IMR-90 (cell line): ENCODE measurements at regions not wholly inside any gene's neighbourhood (a gene's known extent, or its start where the extent isn't known, plus 50 kb on each side); places are given as distances from the start of the nearest gene placed in this dataset.

ENCODE experiments used
- ATAC-seq: fragments of 200-7000 bp; cut with Tn5 transposase; 2 replicates; pipeline ENCODE4 v1.9.1; 2020; ENCODE audit warnings: low read depth, mild to moderate bottlenecking, moderate library complexity
- BruUV-seq: library from RNA; stranded (reverse); fragments of 400-500 nt; replicated peaks from 2 replicates; lab custom pipeline; 2021; lab: Mats Ljungman, UMichigan
- CTCF ChIA-PET: fragments of 300-600 bp; formaldehyde crosslinking; extraction: SDS; loops from one replicate; lab custom pipeline; 2021; ENCODE audit warnings: antibody characterized with exemption; lab: Yijun Ruan, JAX
- POLR2A ChIA-PET: fragments of 300-600 bp; sonication (Branson Sonifier 250); formaldehyde crosslinking; loops from one replicate; lab custom pipeline; 2022; ENCODE audit warnings: antibody characterized with exemption; ENCODE audit not compliant: unreplicated experiment; lab: Charles Lee
- DNase-seq: peaks from one replicate; pipeline ENCODE4 v3.0.0; 2013
- H2AFZ ChIP-seq: replicated peaks from 2 replicates; pipeline ENCODE3; 2013; ENCODE audit warnings: low read length, mild to moderate bottlenecking; ENCODE audit not compliant: poor library complexity
- H2AK5ac ChIP-seq: 2 replicates; pipeline ENCODE4 v1.6.1; 2013; ENCODE audit warnings: low read depth, low read length, inconsistent platforms
- H2AK9ac ChIP-seq: replicated peaks from 2 replicates; pipeline ENCODE3; 2013; ENCODE audit warnings: mild to moderate bottlenecking, low read depth, low read length, moderate library complexity; ENCODE audit not compliant: poor library complexity
- H2BK120ac ChIP-seq: 2 replicates; pipeline ENCODE4 v1.6.1; 2013; ENCODE audit warnings: low read depth, low read length, inconsistent platforms
- H2BK15ac ChIP-seq: 3 replicates; pipeline ENCODE4 v1.6.1; 2013; ENCODE audit warnings: low read depth, low read length, inconsistent platforms
- H2BK20ac ChIP-seq: 2 replicates; pipeline ENCODE4 v1.6.1; 2013; ENCODE audit warnings: low read depth, mild to moderate bottlenecking, inconsistent platforms, low read length, moderate library complexity
- H2BK5ac ChIP-seq: 2 replicates; pipeline ENCODE4 v1.6.1; 2013; ENCODE audit warnings: mild to moderate bottlenecking, low read depth, low read length, inconsistent platforms; ENCODE audit not compliant: poor library complexity, severe bottlenecking
- H3K14ac ChIP-seq: replicated peaks from 2 replicates; pipeline ENCODE4 v1.6.1; 2013; ENCODE audit warnings: low read depth, low read length, inconsistent platforms
- H3K18ac ChIP-seq: 2 replicates; pipeline ENCODE4 v1.6.1; 2013; ENCODE audit warnings: low read depth, low read length, control low read depth
- H3K23ac ChIP-seq: 2 replicates; pipeline ENCODE4 v1.6.1; 2013; ENCODE audit warnings: low read depth, low read length, inconsistent platforms
- H3K27ac ChIP-seq: 2 replicates; pipeline ENCODE4 v1.5.1; 2013; ENCODE audit warnings: mild to moderate bottlenecking, control low read depth, low read length; ENCODE audit not compliant: insufficient read depth
- H3K27me3 ChIP-seq: 2 replicates; pipeline ENCODE4 v1.6.1; 2013; ENCODE audit warnings: low read length; ENCODE audit not compliant: control insufficient read depth, insufficient read depth
- H3K36me3 ChIP-seq: 2 replicates; pipeline ENCODE4 v1.6.1; 2013; ENCODE audit warnings: low read length, mixed read lengths; ENCODE audit not compliant: control insufficient read depth, insufficient read depth
- H3K4ac ChIP-seq: 2 replicates; pipeline ENCODE4 v1.6.1; 2013; ENCODE audit warnings: low read depth, low read length, inconsistent platforms
- H3K4me1 ChIP-seq: 2 replicates; pipeline ENCODE4 v1.6.1; 2013; ENCODE audit warnings: low read length, mixed read lengths; ENCODE audit not compliant: control insufficient read depth, insufficient read depth
- H3K4me2 ChIP-seq: 2 replicates; pipeline ENCODE4 v1.6.1; 2013; ENCODE audit warnings: low read depth, mild to moderate bottlenecking, control low read depth, low read length, moderate library complexity
- H3K4me3 ChIP-seq: 2 replicates; pipeline ENCODE4 v1.5.1; 2013; ENCODE audit warnings: low read depth, mild to moderate bottlenecking, control low read depth, low read length, moderate library complexity; ENCODE audit not compliant: insufficient read depth
- H3K56ac ChIP-seq: 2 replicates; pipeline ENCODE4 v1.6.1; 2013; ENCODE audit warnings: low read length, inconsistent platforms; ENCODE audit not compliant: insufficient read depth; ENCODE audit errors: extremely low read depth
- H3K79me1 ChIP-seq, 2 experiments: 2 replicates each; pipeline ENCODE4 v1.6.1; 2013; ENCODE audit warnings: low read length in 2 of 2, inconsistent platforms in 1 of 2, low read depth in 1 of 2
- H3K9ac ChIP-seq: 2 replicates; pipeline ENCODE4 v1.6.1; 2013; ENCODE audit warnings: low read depth, low read length, control low read depth
- H3K9me1 ChIP-seq: 2 replicates; pipeline ENCODE4 v1.6.1; 2013; ENCODE audit warnings: low read length, inconsistent platforms; ENCODE audit not compliant: insufficient read depth
- H3K9me3 ChIP-seq: 2 replicates; pipeline ENCODE4 v1.6.1; 2013; ENCODE audit warnings: low read length; ENCODE audit not compliant: control insufficient read depth, insufficient read depth
- H4K20me1 ChIP-seq: 2 replicates; pipeline ENCODE4 v1.6.1; 2013; ENCODE audit warnings: low read length, inconsistent platforms; ENCODE audit not compliant: insufficient read depth
- H4K5ac ChIP-seq: 2 replicates; pipeline ENCODE4 v1.6.1; 2013; ENCODE audit warnings: mild to moderate bottlenecking, low read depth, low read length, control low read depth
- H4K8ac ChIP-seq, 2 experiments: 2 replicates each; pipeline ENCODE4 v1.6.1; 2013; ENCODE audit warnings: low read depth in 2 of 2, low read length in 2 of 2, control low read depth in 1 of 2, inconsistent platforms in 1 of 2
- H4K91ac ChIP-seq: 2 replicates; pipeline ENCODE4 v1.6.1; 2013; ENCODE audit warnings: low read depth, low read length, inconsistent platforms; ENCODE audit not compliant: insufficient read depth
- BHLHE40 ChIP-seq: fragments of 150-350 bp; IDR thresholded peaks from 2 replicates; pipeline ENCODE4 v1.6.1; 2016; ENCODE audit warnings: mild to moderate bottlenecking, low read depth, low read length
- WGBS, 2 experiments: methylation state at CpG; one replicate each; pipeline versions ENCODE4 v1.1.5 to v1.1.7; 2013; ENCODE audit warnings: missing lambda C conversion rate in 2 of 2; ENCODE audit not compliant: insufficient read length in 1 of 2; ENCODE audit errors: extremely low coverage in 2 of 2; 5-methylcytosine and 5-hydroxymethylcytosine counted together
- dilution Hi-C: fragments of 300-500 bp; cut with HindIII; formaldehyde crosslinking; loops from one replicate; pipeline ENCODE4 v1.14.3; 2018; ENCODE audit warnings: low sequenced_read_pairs; ENCODE audit not compliant: unreplicated experiment
- in situ Hi-C: fragments of 300-500 bp; cut with MboI; formaldehyde crosslinking; loops from 3 replicates; pipeline ENCODE4 v1.14.3; 2019; ENCODE audit warnings: low sequenced_read_pairs, inconsistent platforms, mixed read lengths
- intact Hi-C: fragments of 100-400 bp; cut with micrococcal nuclease; formaldehyde crosslinking; loops from 2 replicates; pipeline ENCODE4 v1.10.0; 2022

DNA sequence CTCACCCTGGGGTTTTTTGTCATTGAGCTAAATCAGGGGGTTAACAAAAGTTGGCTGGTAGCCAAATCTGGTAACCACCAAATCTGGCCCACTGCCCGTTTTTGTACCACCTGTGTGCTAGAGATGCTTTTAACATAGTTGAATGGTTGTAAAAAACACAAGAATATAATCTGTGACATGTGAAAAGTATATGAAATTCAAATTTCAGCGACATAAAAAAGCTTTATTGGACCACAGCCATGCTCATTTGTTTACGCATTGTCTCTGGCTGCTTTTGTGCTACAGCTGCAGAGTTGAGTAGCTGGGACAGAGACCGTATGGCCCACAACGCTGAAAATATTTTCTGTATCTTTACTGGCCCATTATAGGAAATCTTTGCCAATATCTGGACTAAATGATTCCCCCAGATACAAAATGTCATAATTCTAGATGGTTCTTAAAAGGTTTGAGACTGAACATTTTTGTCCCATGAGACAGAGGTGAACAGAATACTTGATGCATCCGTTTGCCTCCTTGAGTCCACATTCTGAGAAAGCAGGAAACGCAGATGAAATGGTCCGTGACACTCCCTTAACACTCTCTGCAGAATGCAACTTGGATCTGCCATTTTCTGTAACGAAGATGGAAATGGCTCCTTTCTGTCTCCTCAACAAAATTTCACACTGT, 120.9 kb upstream of the PDZRN3 start:
- in situ Hi-C loops = no loop called here
- Histone ChIP-seq H3K4me3 (no peak overlapping the region), H2AK9ac (no peak overlapping the region), H3K18ac (no peak overlapping the region), H3K9me1 (peaks cover 2% of the 10 kb centered on the region; the same call in 1 of the 2 replicates), H2BK120ac (no peak overlapping the region), H2AFZ (no peak overlapping the region), H2BK5ac (no peak overlapping the region), H3K4ac (no peak overlapping the region), H3K14ac (no peak overlapping the region), H4K20me1 (no peaks in the 10 kb centered on the region), H3K4me1 (no peaks in the 10 kb centered on the region), H3K79me1 (no peaks in the 10 kb centered on the region), H3K9me3 (no peaks in the 10 kb centered on the region), H4K8ac (no peak overlapping the region), H4K5ac (no peak overlapping the region), H3K23ac (no peak overlapping the region), H3K36me3 (no peaks in the 10 kb centered on the region), H3K4me2 (no peak overlapping the region), H2AK5ac (no peak overlapping the region), H3K56ac (no peak overlapping the region), H2BK15ac (no peak overlapping the region), H3K9ac (no peak overlapping the region), H3K27me3 (no peaks in the 10 kb centered on the region), H3K27ac (no peak overlapping the region), H4K91ac (no peak overlapping the region), H2BK20ac (no peak overlapping the region)
- dilution Hi-C loops = no loop called here
- TF ChIP-seq BHLHE40 = no peak
- DNase-seq (peak; percentile 33), ATAC-seq (no peak)
- no CpG with 5 or more reads among the region's 9 CpGs for WGBS, 2 experiments
- ChIA-PET CTCF (interaction anchor here (0.9 to 1.3 kb wide), 3 partner anchors 12 to 122 kb away, joined by 3 to 4 read pairs (median 3); no protein-coding TSS in a partner anchor), POLR2A (no interaction called here)
- BruUV-seq = no TSS peak
- intact Hi-C loops = no loop called here
